Psoas muscle (tissue), 7 donors: ENCODE measurements at regions not wholly inside any gene's neighbourhood (a gene's known extent, or its start where the extent isn't known, plus 50 kb on each side); places are given as distances from the start of the nearest gene placed in this dataset.

Experiments used
- ATAC-seq, 4 donors: fragments of 200-7000 bp; cut with Tn5 transposase; one replicate each; pipeline ENCODE4 v1.9.1; 2020; ENCODE audit warnings: moderate library complexity in 3 of 4, mild to moderate bottlenecking in 2 of 4
- DNase-seq, 2 donors: peaks; one replicate each; pipeline ENCODE4 v3.0.0-alpha.2; 2020
- H3K27ac ChIP-seq: fragments of 200-600 bp; one replicate; pipeline ENCODE4 v1.8.0; 2022
- H3K27me3 ChIP-seq, 3 donors: fragments of 200-600 bp in 1 of 3; one replicate each; pipeline versions ENCODE4 v1.6.1 to v1.8.0; 2013 to 2022; ENCODE audit warnings: low read length in 2 of 3, mild to moderate bottlenecking in 2 of 3, moderate library complexity in 1 of 3; ENCODE audit not compliant: insufficient read depth in 3 of 3
- H3K36me3 ChIP-seq, 2 donors: fragments of 200-600 bp in 1 of 2; one replicate each; pipeline versions ENCODE4 v1.6.1 to v1.8.0; 2013 to 2022; ENCODE audit warnings: low read depth in 1 of 2, mild to moderate bottlenecking in 1 of 2, moderate library complexity in 1 of 2; ENCODE audit not compliant: insufficient read depth in 1 of 2
- H3K4me1 ChIP-seq: fragments of 200-600 bp; one replicate; pipeline ENCODE4 v1.8.0; 2022
- H3K4me3 ChIP-seq: fragments of 200-600 bp; one replicate; pipeline ENCODE4 v1.8.0; 2022; ENCODE audit warnings: mild to moderate bottlenecking
- H3K9me3 ChIP-seq: fragments of 200-600 bp; one replicate; pipeline ENCODE4 v1.8.0; 2022
- CTCF ChIP-seq: fragments of 200-600 bp; IDR thresholded peaks from one replicate; pipeline ENCODE4 v1.8.0; 2022; ENCODE audit warnings: antibody characterized with exemption
- WGBS, 3 donors: extraction: QIAGEN DNeasy Blood & Tissue Kit; methylation state at CpG; one replicate each; pipeline versions ENCODE4 v1.1.6 to v1.1.7; 2013; 5-methylcytosine and 5-hydroxymethylcytosine counted together
- intact Hi-C, 2 donors: fragments of 100-400 bp; cut with DNase I; formaldehyde crosslinking; loops; one replicate each; pipeline versions ENCODE4 v1.11.0 to v1.14.2; 2022
- donor health status: healthy with polysubstance abuse.
- donor health status: DM: no; HTN: no; CAD: no; lungs with moderate emphysema.
- donor health status: Bipolar disorder and iron deficiency.
- donor health status: healthy.
- donor health status: DM: yes; HTN: yes; CAD: no.
- donor health status: DM: no; HTN: no; CAD: no.
- donor health status: DM: yes; HTN: yes; CAD: no.

- no peak overlapping the region for H3K27ac ChIP-seq
- no peak overlapping the region for H3K4me3 ChIP-seq
- H3K36me3 ChIP-seq: no peaks in the 10 kb centered on the region
- 83 to 90% (median 87%) methylated on average over 6 of the region's 6 CpGs for WGBS, 3 donors
- intact Hi-C loops: no loop called here
- no peaks in the 10 kb centered on the region for H3K4me1 ChIP-seq
- DNase-seq: no peak
- H3K9me3 ChIP-seq: no peaks in the 10 kb centered on the region
- no peaks in the 10 kb centered on the region for H3K27me3 ChIP-seq
- no peak for TF ChIP-seq CTCF
- ATAC-seq: no peak
These were observed 393.9 kb upstream of the CFAP20DC start for GRCh38 chr3:59443618-59444293.

- TF ChIP-seq CTCF: no peak
- ATAC-seq (no peak), DNase-seq (no peak)
- intact Hi-C loops: no loop called here
- WGBS, 3 donors: 57 to 69% (median 61%) methylated on average over 6 of the region's 6 CpGs
- no peaks in the 10 kb centered on the region for H3K9me3 ChIP-seq
- H3K36me3 ChIP-seq: no peaks in the 10 kb centered on the region
- H3K27me3 ChIP-seq: no peaks in the 10 kb centered on the region
- H3K27ac ChIP-seq: no peak overlapping the region
- H3K4me3 ChIP-seq: no peak overlapping the region
- no peaks in the 10 kb centered on the region for H3K4me1 ChIP-seq
These were observed 392.2 kb upstream of the CFAP20DC start for GRCh38 chr3:59442046-59442445.

- Histone ChIP-seq H3K27me3 (no peaks in the 10 kb centered on the region), H3K4me1 (no peaks in the 10 kb centered on the region), H3K27ac (no peak overlapping the region), H3K4me3 (no peak overlapping the region), H3K9me3 (no peaks in the 10 kb centered on the region), H3K36me3 (no peaks in the 10 kb centered on the region)
- DNase-seq: no peak
- WGBS, 3 donors: 67 to 68% (median 67%) methylated on average over 5 of the region's 5 CpGs
- TF ChIP-seq CTCF: no peak
- no peak for ATAC-seq
- intact Hi-C loops: no loop called here
These were observed 390.6 kb upstream of the CFAP20DC start for GRCh38 chr3:59440285-59441028.

- no peaks in the 10 kb centered on the region for H3K4me1 ChIP-seq
- no peaks in the 10 kb centered on the region for H3K27me3 ChIP-seq
- H3K27ac ChIP-seq: no peak overlapping the region
- no peaks in the 10 kb centered on the region for H3K36me3 ChIP-seq
- 78 to 86% (median 82%) methylated on average over 5 of the region's 5 CpGs for WGBS, 3 donors
- DNase-seq (no peak), ATAC-seq (no peak)
- intact Hi-C loops: no loop called here
- no peak for TF ChIP-seq CTCF
- no peak overlapping the region for H3K4me3 ChIP-seq
- no peaks in the 10 kb centered on the region for H3K9me3 ChIP-seq
These were observed 388.7 kb upstream of the CFAP20DC start for GRCh38 chr3:59438492-59438891.
